ENCODE measurements at regions not wholly inside any gene's neighbourhood (a gene's known extent, or its start where the extent isn't known, plus 50 kb on each side); places are given as distances from the start of the nearest gene placed in this dataset.

GRCh38 chr5:165695796-165696195 lies 2190.4 kb downstream of the MAT2B start:
- H3K4me1 ChIP-seq (ENCODE audit: control insufficient read depth in 3 of 3, insufficient read depth in 3 of 3, low read length in 3 of 3) = no peaks in the 10 kb centered on the region
- H3K9me3 ChIP-seq (ENCODE audit: control insufficient read depth in 3 of 3, low read length in 3 of 3) = no peaks in the 10 kb centered on the region
- H3K27ac ChIP-seq (ENCODE audit: low read depth, low read length) = no peak overlapping the region
- H3K27me3 ChIP-seq (ENCODE audit: control insufficient read depth in 3 of 3, insufficient read depth in 3 of 3, low read length in 3 of 3) = no peaks in the 10 kb centered on the region
- no peak overlapping the region for H3K9ac ChIP-seq (ENCODE audit: low read depth in 1 of 3, low read length in 3 of 3)
- H3K4me3 ChIP-seq (ENCODE audit: low read length in 3 of 3) = no peak overlapping the region
- H3K36me3 ChIP-seq (ENCODE audit: control insufficient read depth in 3 of 3, insufficient read depth in 3 of 3, low read length in 3 of 3) = no peaks in the 10 kb centered on the region

GRCh38 chr5:165705960-165706359 lies 2200.5 kb downstream of the MAT2B start:
- Histone ChIP-seq H3K27me3 (ENCODE audit: control insufficient read depth in 3 of 3, insufficient read depth in 3 of 3, low read length in 3 of 3) (no peaks in the 10 kb centered on the region), H3K9ac (ENCODE audit: low read depth in 1 of 3, low read length in 3 of 3) (no peak overlapping the region), H3K9me3 (ENCODE audit: control insufficient read depth in 3 of 3, low read length in 3 of 3) (no peaks in the 10 kb centered on the region), H3K36me3 (ENCODE audit: control insufficient read depth in 3 of 3, insufficient read depth in 3 of 3, low read length in 3 of 3) (no peaks in the 10 kb centered on the region), H3K4me3 (ENCODE audit: low read length in 3 of 3) (no peak overlapping the region), H3K4me1 (ENCODE audit: control insufficient read depth in 3 of 3, insufficient read depth in 3 of 3, low read length in 3 of 3) (no peaks in the 10 kb centered on the region), H3K27ac (ENCODE audit: low read depth, low read length) (no peak overlapping the region)

GRCh38 chr5:165712011-165712410 lies 2206.6 kb downstream of the MAT2B start:
- H3K27me3 ChIP-seq (ENCODE audit: control insufficient read depth in 3 of 3, insufficient read depth in 3 of 3, low read length in 3 of 3) = no peaks in the 10 kb centered on the region
- no peak overlapping the region for H3K4me3 ChIP-seq (ENCODE audit: low read length in 3 of 3)
- no peak overlapping the region for H3K27ac ChIP-seq (ENCODE audit: low read depth, low read length)
- no peaks in the 10 kb centered on the region for H3K9me3 ChIP-seq (ENCODE audit: control insufficient read depth in 3 of 3, low read length in 3 of 3)
- H3K36me3 ChIP-seq (ENCODE audit: control insufficient read depth in 3 of 3, insufficient read depth in 3 of 3, low read length in 3 of 3) = no peaks in the 10 kb centered on the region
- H3K4me1 ChIP-seq (ENCODE audit: control insufficient read depth in 3 of 3, insufficient read depth in 3 of 3, low read length in 3 of 3) = no peaks in the 10 kb centered on the region
- H3K9ac ChIP-seq (ENCODE audit: low read depth in 1 of 3, low read length in 3 of 3) = no peak overlapping the region

- H3K27ac ChIP-seq (ENCODE audit: low read depth, low read length) = no peak overlapping the region
- no peaks in the 10 kb centered on the region for H3K9me3 ChIP-seq (ENCODE audit: control insufficient read depth in 3 of 3, low read length in 3 of 3)
- H3K9ac ChIP-seq (ENCODE audit: low read depth in 1 of 3, low read length in 3 of 3) = no peak overlapping the region
- H3K36me3 ChIP-seq (ENCODE audit: control insufficient read depth in 3 of 3, insufficient read depth in 3 of 3, low read length in 3 of 3) = no peaks in the 10 kb centered on the region
- H3K4me1 ChIP-seq (ENCODE audit: control insufficient read depth in 3 of 3, insufficient read depth in 3 of 3, low read length in 3 of 3) = no peaks in the 10 kb centered on the region
- H3K4me3 ChIP-seq (ENCODE audit: low read length in 3 of 3) = no peak overlapping the region
- no peaks in the 10 kb centered on the region for H3K27me3 ChIP-seq (ENCODE audit: control insufficient read depth in 3 of 3, insufficient read depth in 3 of 3, low read length in 3 of 3)
Measured at GRCh38 chr5:165714598-165714997, 2209.2 kb downstream of the MAT2B start.

GRCh38 chr5:165720901-165721300 lies 2215.5 kb downstream of the MAT2B start:
- no peak overlapping the region for H3K27ac ChIP-seq (ENCODE audit: low read depth, low read length)
- no peaks in the 10 kb centered on the region for H3K4me1 ChIP-seq (ENCODE audit: control insufficient read depth in 3 of 3, insufficient read depth in 3 of 3, low read length in 3 of 3)
- no peak overlapping the region for H3K9ac ChIP-seq (ENCODE audit: low read depth in 1 of 3, low read length in 3 of 3)
- H3K9me3 ChIP-seq (ENCODE audit: control insufficient read depth in 3 of 3, low read length in 3 of 3) = no peaks in the 10 kb centered on the region
- H3K36me3 ChIP-seq (ENCODE audit: control insufficient read depth in 3 of 3, insufficient read depth in 3 of 3, low read length in 3 of 3) = no peaks in the 10 kb centered on the region
- no peak overlapping the region for H3K4me3 ChIP-seq (ENCODE audit: low read length in 3 of 3)
- H3K27me3 ChIP-seq (ENCODE audit: control insufficient read depth in 3 of 3, insufficient read depth in 3 of 3, low read length in 3 of 3) = no peaks in the 10 kb centered on the region

GRCh38 chr5:165722401-165722800 lies 2217.0 kb downstream of the MAT2B start:
- H3K9ac ChIP-seq (ENCODE audit: low read depth in 1 of 3, low read length in 3 of 3) = no peak overlapping the region
- no peak overlapping the region for H3K4me3 ChIP-seq (ENCODE audit: low read length in 3 of 3)
- H3K27ac ChIP-seq (ENCODE audit: low read depth, low read length) = no peak overlapping the region
- no peaks in the 10 kb centered on the region for H3K27me3 ChIP-seq (ENCODE audit: control insufficient read depth in 3 of 3, insufficient read depth in 3 of 3, low read length in 3 of 3)
- no peaks in the 10 kb centered on the region for H3K9me3 ChIP-seq (ENCODE audit: control insufficient read depth in 3 of 3, low read length in 3 of 3)
- no peaks in the 10 kb centered on the region for H3K4me1 ChIP-seq (ENCODE audit: control insufficient read depth in 3 of 3, insufficient read depth in 3 of 3, low read length in 3 of 3)
- H3K36me3 ChIP-seq (ENCODE audit: control insufficient read depth in 3 of 3, insufficient read depth in 3 of 3, low read length in 3 of 3) = no peaks in the 10 kb centered on the region

- H3K4me3 ChIP-seq (ENCODE audit: low read length in 3 of 3) = no peak overlapping the region
- H3K27me3 ChIP-seq (ENCODE audit: control insufficient read depth in 3 of 3, insufficient read depth in 3 of 3, low read length in 3 of 3) = no peaks in the 10 kb centered on the region
- no peaks in the 10 kb centered on the region for H3K4me1 ChIP-seq (ENCODE audit: control insufficient read depth in 3 of 3, insufficient read depth in 3 of 3, low read length in 3 of 3)
- no peak overlapping the region for H3K9ac ChIP-seq (ENCODE audit: low read depth in 1 of 3, low read length in 3 of 3)
- no peaks in the 10 kb centered on the region for H3K9me3 ChIP-seq (ENCODE audit: control insufficient read depth in 3 of 3, low read length in 3 of 3)
- H3K27ac ChIP-seq (ENCODE audit: low read depth, low read length) = no peak overlapping the region
- no peaks in the 10 kb centered on the region for H3K36me3 ChIP-seq (ENCODE audit: control insufficient read depth in 3 of 3, insufficient read depth in 3 of 3, low read length in 3 of 3)
Measured at GRCh38 chr5:165723931-165724330, 2218.5 kb downstream of the MAT2B start.

GRCh38 chr5:165728425-165728824 lies 2223.0 kb downstream of the MAT2B start:
- Histone ChIP-seq H3K4me3 (ENCODE audit: low read length in 3 of 3) (no peak overlapping the region), H3K36me3 (ENCODE audit: control insufficient read depth in 3 of 3, insufficient read depth in 3 of 3, low read length in 3 of 3) (no peaks in the 10 kb centered on the region), H3K9me3 (ENCODE audit: control insufficient read depth in 3 of 3, low read length in 3 of 3) (no peaks in the 10 kb centered on the region), H3K27ac (ENCODE audit: low read depth, low read length) (no peak overlapping the region), H3K4me1 (ENCODE audit: control insufficient read depth in 3 of 3, insufficient read depth in 3 of 3, low read length in 3 of 3) (no peaks in the 10 kb centered on the region), H3K9ac (ENCODE audit: low read depth in 1 of 3, low read length in 3 of 3) (no peak overlapping the region), H3K27me3 (ENCODE audit: control insufficient read depth in 3 of 3, insufficient read depth in 3 of 3, low read length in 3 of 3) (no peaks in the 10 kb centered on the region)

- Histone ChIP-seq H3K9ac (ENCODE audit: low read depth in 1 of 3, low read length in 3 of 3) (no peak overlapping the region), H3K27me3 (ENCODE audit: control insufficient read depth in 3 of 3, insufficient read depth in 3 of 3, low read length in 3 of 3) (no peaks in the 10 kb centered on the region), H3K4me1 (ENCODE audit: control insufficient read depth in 3 of 3, insufficient read depth in 3 of 3, low read length in 3 of 3) (no peaks in the 10 kb centered on the region), H3K36me3 (ENCODE audit: control insufficient read depth in 3 of 3, insufficient read depth in 3 of 3, low read length in 3 of 3) (no peaks in the 10 kb centered on the region), H3K9me3 (ENCODE audit: control insufficient read depth in 3 of 3, low read length in 3 of 3) (peaks cover 0 to 4% (median 3%) of the 10 kb centered on the region in 3 donors), H3K4me3 (ENCODE audit: low read length in 3 of 3) (no peak overlapping the region), H3K27ac (ENCODE audit: low read depth, low read length) (no peak overlapping the region)
Measured at GRCh38 chr5:165735388-165735787, 2230.0 kb downstream of the MAT2B start.

GRCh38 chr5:165739079-165739741 lies 2233.8 kb downstream of the MAT2B start:
- Histone ChIP-seq H3K9ac (ENCODE audit: low read depth in 1 of 3, low read length in 3 of 3) (no peak overlapping the region), H3K36me3 (ENCODE audit: control insufficient read depth in 3 of 3, insufficient read depth in 3 of 3, low read length in 3 of 3) (no peaks in the 10 kb centered on the region), H3K27ac (ENCODE audit: low read depth, low read length) (no peak overlapping the region), H3K4me3 (ENCODE audit: low read length in 3 of 3) (no peak overlapping the region), H3K27me3 (ENCODE audit: control insufficient read depth in 3 of 3, insufficient read depth in 3 of 3, low read length in 3 of 3) (no peaks in the 10 kb centered on the region), H3K9me3 (ENCODE audit: control insufficient read depth in 3 of 3, low read length in 3 of 3) (peaks cover 0 to 4% (median 3%) of the 10 kb centered on the region in 3 donors), H3K4me1 (ENCODE audit: control insufficient read depth in 3 of 3, insufficient read depth in 3 of 3, low read length in 3 of 3) (no peaks in the 10 kb centered on the region)

Data from skeletal muscle tissue (tissue), 3 donors.